ENCODE measurements at regions not wholly inside any gene's neighbourhood (a gene's known extent, or its start where the extent isn't known, plus 50 kb on each side); places are given as distances from the start of the nearest gene placed in this dataset.

- Histone ChIP-seq H3K4me3 (ENCODE audit: low read length) (peak overlapping the region; percentile 77), H3K27me3 (replicated peaks; ENCODE audit: control insufficient read depth, insufficient read depth, low read length) (no peaks in the 10 kb centered on the region), H3K36me3 (ENCODE audit: control insufficient read depth, insufficient read depth, low read length, severe bottlenecking) (no peaks in the 10 kb centered on the region), H3K4me1 (ENCODE audit: control insufficient read depth, insufficient read depth, low read length) (no peaks in the 10 kb centered on the region), H3K9me3 (ENCODE audit: control insufficient read depth, low read length) (peaks cover 8% of the 10 kb centered on the region), H3K9ac (ENCODE audit: low read length) (peak overlapping the region; percentile 74)
- no peak for DNase-seq (ENCODE audit: low read depth)
Observed at GRCh38 chr15:24878153-24878552, 76.6 kb upstream of the SNRPN start.

GRCh38 chr15:24879492-24879891 lies 75.3 kb upstream of the SNRPN start:
- H3K4me3 ChIP-seq (ENCODE audit: low read length): no peak overlapping the region
- H3K27me3 ChIP-seq (replicated peaks; ENCODE audit: control insufficient read depth, insufficient read depth, low read length): no peaks in the 10 kb centered on the region
- H3K36me3 ChIP-seq (ENCODE audit: control insufficient read depth, insufficient read depth, low read length, severe bottlenecking): no peaks in the 10 kb centered on the region
- no peaks in the 10 kb centered on the region for H3K4me1 ChIP-seq (ENCODE audit: control insufficient read depth, insufficient read depth, low read length)
- no peak overlapping the region for H3K9ac ChIP-seq (ENCODE audit: low read length)
- DNase-seq (ENCODE audit: low read depth): no peak
- H3K9me3 ChIP-seq (ENCODE audit: control insufficient read depth, low read length): peaks cover 8% of the 10 kb centered on the region

- H3K27me3 ChIP-seq (replicated peaks; ENCODE audit: control insufficient read depth, insufficient read depth, low read length): no peaks in the 10 kb centered on the region
- H3K4me1 ChIP-seq (ENCODE audit: control insufficient read depth, insufficient read depth, low read length): no peaks in the 10 kb centered on the region
- no peak overlapping the region for H3K9ac ChIP-seq (ENCODE audit: low read length)
- no peak overlapping the region for H3K4me3 ChIP-seq (ENCODE audit: low read length)
- no peak for DNase-seq (ENCODE audit: low read depth)
- no peaks in the 10 kb centered on the region for H3K36me3 ChIP-seq (ENCODE audit: control insufficient read depth, insufficient read depth, low read length, severe bottlenecking)
- H3K9me3 ChIP-seq (ENCODE audit: control insufficient read depth, low read length): peaks cover 8% of the 10 kb centered on the region
Observed at GRCh38 chr15:24880663-24881062, 74.1 kb upstream of the SNRPN start.

GRCh38 chr15:24886538-24886937 lies 68.2 kb upstream of the SNRPN start:
- Histone ChIP-seq H3K36me3 (ENCODE audit: control insufficient read depth, insufficient read depth, low read length, severe bottlenecking) (no peaks in the 10 kb centered on the region), H3K9ac (ENCODE audit: low read length) (no peak overlapping the region), H3K4me3 (ENCODE audit: low read length) (no peak overlapping the region), H3K4me1 (ENCODE audit: control insufficient read depth, insufficient read depth, low read length) (no peaks in the 10 kb centered on the region), H3K9me3 (ENCODE audit: control insufficient read depth, low read length) (no peaks in the 10 kb centered on the region), H3K27me3 (replicated peaks; ENCODE audit: control insufficient read depth, insufficient read depth, low read length) (no peaks in the 10 kb centered on the region)
- DNase-seq (ENCODE audit: low read depth): no peak

GRCh38 chr15:24898715-24899272 lies 56.0 kb upstream of the SNRPN start:
- Histone ChIP-seq H3K27me3 (replicated peaks; ENCODE audit: control insufficient read depth, insufficient read depth, low read length) (no peaks in the 10 kb centered on the region), H3K4me1 (ENCODE audit: control insufficient read depth, insufficient read depth, low read length) (no peaks in the 10 kb centered on the region), H3K9ac (ENCODE audit: low read length) (no peak overlapping the region), H3K9me3 (ENCODE audit: control insufficient read depth, low read length) (no peaks in the 10 kb centered on the region), H3K36me3 (ENCODE audit: control insufficient read depth, insufficient read depth, low read length, severe bottlenecking) (no peaks in the 10 kb centered on the region), H3K4me3 (ENCODE audit: low read length) (no peak overlapping the region)
- no peak for DNase-seq (ENCODE audit: low read depth)

- no peak overlapping the region for H3K4me3 ChIP-seq (ENCODE audit: low read length)
- no peaks in the 10 kb centered on the region for H3K4me1 ChIP-seq (ENCODE audit: control insufficient read depth, insufficient read depth, low read length)
- no peak for DNase-seq (ENCODE audit: low read depth)
- no peaks in the 10 kb centered on the region for H3K36me3 ChIP-seq (ENCODE audit: control insufficient read depth, insufficient read depth, low read length, severe bottlenecking)
- H3K27me3 ChIP-seq (replicated peaks; ENCODE audit: control insufficient read depth, insufficient read depth, low read length): no peaks in the 10 kb centered on the region
- no peak overlapping the region for H3K9ac ChIP-seq (ENCODE audit: low read length)
- no peaks in the 10 kb centered on the region for H3K9me3 ChIP-seq (ENCODE audit: control insufficient read depth, low read length)
Observed at GRCh38 chr15:24899367-24899766, 55.4 kb upstream of the SNRPN start.

- Histone ChIP-seq H3K9me3 (ENCODE audit: control insufficient read depth, low read length) (no peaks in the 10 kb centered on the region), H3K4me1 (ENCODE audit: control insufficient read depth, insufficient read depth, low read length) (no peaks in the 10 kb centered on the region), H3K36me3 (ENCODE audit: control insufficient read depth, insufficient read depth, low read length, severe bottlenecking) (no peaks in the 10 kb centered on the region), H3K9ac (ENCODE audit: low read length) (no peak overlapping the region), H3K27me3 (replicated peaks; ENCODE audit: control insufficient read depth, insufficient read depth, low read length) (no peaks in the 10 kb centered on the region), H3K4me3 (ENCODE audit: low read length) (no peak overlapping the region)
- no peak for DNase-seq (ENCODE audit: low read depth)
Observed at GRCh38 chr15:24899795-24900194, 55.0 kb upstream of the SNRPN start.

GRCh38 chr15:24901409-24901808 lies 53.4 kb upstream of the SNRPN start:
- Histone ChIP-seq H3K27me3 (replicated peaks; ENCODE audit: control insufficient read depth, insufficient read depth, low read length) (no peaks in the 10 kb centered on the region), H3K9me3 (ENCODE audit: control insufficient read depth, low read length) (no peaks in the 10 kb centered on the region), H3K9ac (ENCODE audit: low read length) (no peak overlapping the region), H3K4me1 (ENCODE audit: control insufficient read depth, insufficient read depth, low read length) (no peaks in the 10 kb centered on the region), H3K4me3 (ENCODE audit: low read length) (no peak overlapping the region), H3K36me3 (ENCODE audit: control insufficient read depth, insufficient read depth, low read length, severe bottlenecking) (no peaks in the 10 kb centered on the region)
- DNase-seq (ENCODE audit: low read depth): no peak
